DND-41 (cell line): ENCODE measurements at regions not wholly inside any gene's neighbourhood (a gene's known extent, or its start where the extent isn't known, plus 50 kb on each side); places are given as distances from the start of the nearest gene placed in this dataset.
"Not testable (repeated sequence)": the region's sequence is repeated elsewhere in the genome, so short reads cannot be mapped to it uniquely, and the experiment has no call there.

ENCODE experiments used
- EZH2 ChIP-seq: IDR thresholded peaks from 3 replicates; pipeline ENCODE4 v1.6.1; 2012; ENCODE audit warnings: borderline replicate concordance, low read depth, mild to moderate bottlenecking, moderate library complexity, low read length, inconsistent platforms; ENCODE audit not compliant: severe bottlenecking
- TF ChIP-seq, protein P1 (sequence below): IDR thresholded peaks from 2 replicates; pipeline ENCODE4 v1.5.1; 2012; ENCODE audit warnings: borderline replicate concordance, low read length, moderate library complexity, mild to moderate bottlenecking; ENCODE audit not compliant: poor library complexity, severe bottlenecking; ENCODE audit errors: extremely low read depth

DNA sequence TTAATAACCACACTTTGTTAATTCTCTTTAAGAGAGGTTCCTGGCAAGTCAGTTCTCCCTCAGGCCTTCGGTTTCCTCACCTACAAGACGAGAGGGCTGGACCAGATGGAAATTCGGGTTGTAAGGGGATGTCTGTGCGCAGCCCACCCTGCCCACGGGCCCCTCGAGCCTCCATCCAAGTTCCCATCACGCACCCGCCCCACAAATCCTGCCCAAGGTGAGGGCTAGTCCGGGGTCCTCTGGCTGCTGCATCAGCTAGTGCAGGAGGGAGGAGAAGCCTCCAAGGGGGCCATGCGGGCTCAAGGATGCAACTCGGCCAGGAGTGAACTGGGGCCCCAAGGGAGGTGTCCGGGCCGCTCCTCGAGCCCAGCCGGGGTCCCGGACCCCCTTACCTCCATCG lies 169.6 kb upstream of the TP53TG3 start:
- TF ChIP-seq, protein P1, sequence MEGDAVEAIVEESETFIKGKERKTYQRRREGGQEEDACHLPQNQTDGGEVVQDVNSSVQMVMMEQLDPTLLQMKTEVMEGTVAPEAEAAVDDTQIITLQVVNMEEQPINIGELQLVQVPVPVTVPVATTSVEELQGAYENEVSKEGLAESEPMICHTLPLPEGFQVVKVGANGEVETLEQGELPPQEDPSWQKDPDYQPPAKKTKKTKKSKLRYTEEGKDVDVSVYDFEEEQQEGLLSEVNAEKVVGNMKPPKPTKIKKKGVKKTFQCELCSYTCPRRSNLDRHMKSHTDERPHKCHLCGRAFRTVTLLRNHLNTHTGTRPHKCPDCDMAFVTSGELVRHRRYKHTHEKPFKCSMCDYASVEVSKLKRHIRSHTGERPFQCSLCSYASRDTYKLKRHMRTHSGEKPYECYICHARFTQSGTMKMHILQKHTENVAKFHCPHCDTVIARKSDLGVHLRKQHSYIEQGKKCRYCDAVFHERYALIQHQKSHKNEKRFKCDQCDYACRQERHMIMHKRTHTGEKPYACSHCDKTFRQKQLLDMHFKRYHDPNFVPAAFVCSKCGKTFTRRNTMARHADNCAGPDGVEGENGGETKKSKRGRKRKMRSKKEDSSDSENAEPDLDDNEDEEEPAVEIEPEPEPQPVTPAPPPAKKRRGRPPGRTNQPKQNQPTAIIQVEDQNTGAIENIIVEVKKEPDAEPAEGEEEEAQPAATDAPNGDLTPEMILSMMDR: not testable (repeated sequence)
- not testable (repeated sequence) for TF ChIP-seq EZH2
